Gastroesophageal sphincter (tissue), 3 donors: ENCODE measurements at regions not wholly inside any gene's neighbourhood (a gene's known extent, or its start where the extent isn't known, plus 50 kb on each side); places are given as distances from the start of the nearest gene placed in this dataset.

Experiments used
- CTCF ChIP-seq, 4 experiments: fragments of 200-600 bp in 2 of 4; fragments of 450-650 bp in 2 of 4; sonication (generic) in 1 of 4; IDR thresholded peaks; one replicate each; pipeline ENCODE4 v1.5.1; 2017 to 2019; ENCODE audit warnings: antibody characterized with exemption in 4 of 4, mild to moderate bottlenecking in 2 of 4, moderate library complexity in 2 of 4
- POLR2AphosphoS5 ChIP-seq: sonication (generic); formaldehyde crosslinking; IDR thresholded peaks from one replicate; pipeline ENCODE4 v1.6.1; 2017; ENCODE audit warnings: antibody characterized with exemption

DNA sequence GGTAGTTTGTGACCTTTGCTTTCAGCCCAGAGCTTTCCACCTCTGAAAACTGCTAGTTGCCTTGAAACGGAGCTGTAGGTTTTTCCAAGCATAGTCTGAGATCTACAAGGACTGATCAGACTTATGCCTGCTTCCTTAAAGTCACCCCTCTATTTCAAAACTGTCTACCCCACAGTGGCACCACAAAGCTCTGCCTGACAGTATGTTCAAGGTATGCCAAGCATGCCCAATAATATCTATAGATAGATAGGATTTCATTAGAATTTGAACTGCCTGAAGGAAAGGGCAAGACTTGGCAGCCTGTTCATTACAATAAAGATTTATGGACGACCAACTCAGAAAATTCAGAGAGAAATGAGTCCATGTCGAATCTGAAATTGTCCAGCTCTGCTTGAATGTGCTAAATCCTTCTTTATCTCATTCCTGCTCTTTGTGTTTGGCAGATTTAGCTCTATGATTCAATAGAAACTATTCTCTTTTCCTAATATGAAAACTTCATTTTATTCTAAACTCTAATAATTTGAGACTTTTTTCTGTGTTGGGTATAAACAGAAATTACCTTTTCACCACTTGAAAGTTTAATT is 227.6 kb upstream of the TBC1D5 start:
- TF ChIP-seq CTCF (IDR thresholded peaks at IDR 0.05) (no peak), POLR2AphosphoS5 (no peak)
